ENCODE measurements at regions not wholly inside any gene's neighbourhood (a gene's known extent, or its start where the extent isn't known, plus 50 kb on each side); places are given as distances from the start of the nearest gene placed in this dataset.
"Not testable (repeated sequence)": the region's sequence is repeated elsewhere in the genome, so short reads cannot be mapped to it uniquely, and the experiment has no call there.

DNA sequence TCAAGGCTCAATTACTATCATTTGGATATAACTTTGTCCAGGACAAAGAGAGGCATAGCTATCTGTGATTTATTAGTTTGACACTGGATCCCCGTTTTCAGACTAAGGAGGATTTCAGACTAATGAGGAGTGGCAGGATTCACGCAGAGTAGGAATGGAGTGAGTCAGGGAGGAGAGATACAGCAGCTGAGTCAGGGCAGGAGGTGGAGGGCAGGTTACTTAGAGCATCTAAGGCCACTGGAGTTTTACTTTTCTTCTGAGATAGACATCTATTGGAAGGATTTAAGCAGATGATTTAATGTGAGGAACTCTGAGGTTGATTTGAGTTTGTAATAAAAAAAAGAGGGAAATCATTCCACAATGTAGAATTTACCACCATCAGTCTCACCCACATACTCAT is 110.6 kb downstream of the RPIA start:
- not testable (repeated sequence) for ATAC-seq (replicated peaks); H3K36me3 Mint-ChIP-seq (ENCODE audit: low read depth); H3K4me3 Mint-ChIP-seq; H3K27ac Mint-ChIP-seq; H3K9me3 Mint-ChIP-seq; H3K4me1 Mint-ChIP-seq
- H3K27me3 Mint-ChIP-seq: peaks cover 21% of the 10 kb centered on the region

- H3K4me1 Mint-ChIP-seq: no peaks in the 10 kb centered on the region
These were observed 115.9 kb downstream of the RPIA start for GRCh38 chr2:88807237-88807962.

DNA sequence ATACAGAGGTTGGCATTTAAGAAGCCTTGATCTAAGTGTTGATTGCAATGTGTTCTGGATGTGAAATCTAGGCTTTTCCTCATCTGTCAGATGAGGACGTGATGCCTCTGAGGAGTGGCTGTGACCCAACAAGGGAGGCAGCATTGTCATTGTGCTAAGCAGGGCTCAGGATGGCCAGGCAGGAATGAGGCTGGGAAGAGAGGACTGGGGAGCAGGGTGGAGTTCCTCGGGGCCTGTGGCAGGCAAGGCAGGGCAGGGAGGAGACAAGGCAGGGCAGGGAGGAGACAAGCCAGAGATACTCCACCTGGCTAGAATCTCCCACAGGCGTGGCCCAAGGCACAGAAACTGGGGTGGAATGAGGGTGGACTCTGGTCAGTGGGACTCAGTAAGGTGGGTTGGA is 116.6 kb downstream of the RPIA start:
- no peaks in the 10 kb centered on the region for H3K9me3 Mint-ChIP-seq
- no peaks in the 10 kb centered on the region for H3K36me3 Mint-ChIP-seq (ENCODE audit: low read depth)
- no peaks in the 10 kb centered on the region for H3K4me1 Mint-ChIP-seq
- H3K27ac Mint-ChIP-seq: no peak overlapping the region
- no peak overlapping the region for H3K4me3 Mint-ChIP-seq
- ATAC-seq (replicated peaks): no peak
- peaks cover 12% of the 10 kb centered on the region for H3K27me3 Mint-ChIP-seq

More at GRCh38 chr2:88807237-88807962, 115.9 kb downstream of the RPIA start:
- Mint-ChIP-seq H3K27me3 (peaks cover 12% of the 10 kb centered on the region), H3K36me3 (ENCODE audit: low read depth) (no peaks in the 10 kb centered on the region), H3K27ac (no peak overlapping the region), H3K4me3 (no peak overlapping the region), H3K9me3 (no peaks in the 10 kb centered on the region)
- ATAC-seq (replicated peaks): no peak

DNA sequence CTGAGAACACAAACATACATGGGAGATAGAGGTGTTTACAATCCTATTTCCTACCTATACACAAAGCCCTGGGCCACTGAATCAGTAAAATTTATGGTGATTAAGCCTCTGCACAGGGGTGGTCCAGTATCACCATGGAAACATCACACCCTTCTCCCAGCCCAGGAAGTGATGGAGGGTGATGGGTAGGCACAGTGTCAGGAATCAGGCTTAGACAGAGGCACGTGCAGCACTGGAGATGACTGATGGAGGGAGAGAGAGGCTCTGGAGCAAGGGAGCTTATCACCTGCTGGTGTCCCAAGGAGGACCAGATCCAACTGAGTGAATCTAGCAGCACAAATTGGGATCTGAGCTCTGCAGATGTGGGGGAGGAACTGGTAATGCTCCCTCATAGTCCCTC is 117.2 kb downstream of the RPIA start:
- no peaks in the 10 kb centered on the region for H3K4me1 Mint-ChIP-seq
- H3K36me3 Mint-ChIP-seq (ENCODE audit: low read depth): no peaks in the 10 kb centered on the region
- no peak for ATAC-seq (replicated peaks)
- H3K4me3 Mint-ChIP-seq: no peak overlapping the region
- peaks cover 16% of the 10 kb centered on the region for H3K27me3 Mint-ChIP-seq
- peaks cover 4% of the 10 kb centered on the region for H3K9me3 Mint-ChIP-seq
- H3K27ac Mint-ChIP-seq: no peak overlapping the region

DNA sequence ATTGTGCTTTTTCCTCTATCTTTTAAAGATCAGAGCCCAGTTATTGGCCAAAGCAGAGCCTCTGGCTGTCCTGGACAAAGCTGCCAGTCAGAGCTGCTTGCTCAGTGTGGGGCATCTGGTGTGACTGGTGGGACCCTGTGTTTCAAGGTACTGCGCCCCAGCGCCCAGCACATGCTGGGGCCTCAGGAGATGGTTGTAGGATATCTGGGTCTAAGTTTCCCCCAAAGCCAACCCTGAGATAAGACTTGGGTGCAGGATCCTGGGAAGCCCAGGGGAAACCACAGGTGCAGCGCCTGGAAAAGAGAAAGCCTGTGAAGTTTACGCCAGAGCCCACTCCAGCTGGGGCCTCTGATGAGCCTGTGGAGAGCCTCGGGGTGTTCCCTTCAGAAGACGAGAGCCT is 117.7 kb downstream of the RPIA start:
- Mint-ChIP-seq H3K4me1 (no peaks in the 10 kb centered on the region), H3K9me3 (peaks cover 6% of the 10 kb centered on the region), H3K27ac (no peak overlapping the region), H3K36me3 (ENCODE audit: low read depth) (no peaks in the 10 kb centered on the region), H3K27me3 (peaks cover 16% of the 10 kb centered on the region), H3K4me3 (no peak overlapping the region)
- no peak for ATAC-seq (replicated peaks)

GRCh38 chr2:88810017-88810416 is 118.5 kb downstream of the RPIA start:
- H3K27ac Mint-ChIP-seq: no peak overlapping the region
- peaks cover 10% of the 10 kb centered on the region for H3K9me3 Mint-ChIP-seq
- no peak overlapping the region for H3K4me3 Mint-ChIP-seq
- H3K4me1 Mint-ChIP-seq: no peaks in the 10 kb centered on the region
- H3K27me3 Mint-ChIP-seq: peaks cover 16% of the 10 kb centered on the region
- no peak for ATAC-seq (replicated peaks)
- H3K36me3 Mint-ChIP-seq (ENCODE audit: low read depth): no peaks in the 10 kb centered on the region

GRCh38 chr2:88810488-88810887 is 119.0 kb downstream of the RPIA start:
- H3K4me3 Mint-ChIP-seq: no peak overlapping the region
- peaks cover 16% of the 10 kb centered on the region for H3K27me3 Mint-ChIP-seq
- H3K9me3 Mint-ChIP-seq: peaks cover 15% of the 10 kb centered on the region
- H3K36me3 Mint-ChIP-seq (ENCODE audit: low read depth): no peaks in the 10 kb centered on the region
- H3K4me1 Mint-ChIP-seq: no peaks in the 10 kb centered on the region
- no peak for ATAC-seq (replicated peaks)
- H3K27ac Mint-ChIP-seq: no peak overlapping the region

GRCh38 chr2:88811233-88811632 is 119.8 kb downstream of the RPIA start:
- Mint-ChIP-seq H3K4me3 (no peak overlapping the region), H3K27ac (no peak overlapping the region), H3K36me3 (ENCODE audit: low read depth) (no peaks in the 10 kb centered on the region), H3K4me1 (no peaks in the 10 kb centered on the region), H3K9me3 (peaks cover 17% of the 10 kb centered on the region), H3K27me3 (peaks cover 12% of the 10 kb centered on the region)
- no peak for ATAC-seq (replicated peaks)

GRCh38 chr2:88811681-88812080 is 120.2 kb downstream of the RPIA start:
- H3K4me1 Mint-ChIP-seq: no peaks in the 10 kb centered on the region
- no peaks in the 10 kb centered on the region for H3K36me3 Mint-ChIP-seq (ENCODE audit: low read depth)
- no peak for ATAC-seq (replicated peaks)
- H3K4me3 Mint-ChIP-seq: no peak overlapping the region
- peaks cover 12% of the 10 kb centered on the region for H3K27me3 Mint-ChIP-seq
- H3K9me3 Mint-ChIP-seq: peaks cover 17% of the 10 kb centered on the region
- no peak overlapping the region for H3K27ac Mint-ChIP-seq

DNA sequence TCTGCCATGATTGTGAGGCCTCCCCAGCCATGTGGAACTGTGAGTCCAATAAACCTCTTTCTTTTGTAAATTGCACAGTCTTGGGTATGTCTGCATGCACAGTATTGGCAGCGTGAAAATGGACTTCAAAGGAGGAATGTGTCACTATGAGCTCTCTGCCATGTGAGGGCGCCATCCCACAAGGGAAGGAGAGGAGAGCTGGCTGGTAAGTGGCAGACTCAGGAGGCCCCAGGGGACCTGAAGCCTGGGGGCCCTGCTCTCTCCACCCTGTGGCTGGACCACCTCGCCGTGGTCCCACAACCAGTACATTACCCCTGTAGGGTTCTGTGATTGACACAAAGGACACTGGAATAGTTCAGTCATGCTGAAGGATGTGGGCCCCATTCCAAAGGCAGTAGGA is 122.1 kb downstream of the RPIA start:
- no peaks in the 10 kb centered on the region for H3K36me3 Mint-ChIP-seq (ENCODE audit: low read depth)
- no peak overlapping the region for H3K4me3 Mint-ChIP-seq
- ATAC-seq (replicated peaks): no peak
- H3K27ac Mint-ChIP-seq: no peak overlapping the region
- H3K27me3 Mint-ChIP-seq: peaks cover 8% of the 10 kb centered on the region
- peaks cover 17% of the 10 kb centered on the region for H3K9me3 Mint-ChIP-seq
- no peaks in the 10 kb centered on the region for H3K4me1 Mint-ChIP-seq

GRCh38 chr2:88815282-88815681 is 123.8 kb downstream of the RPIA start:
- ATAC-seq (replicated peaks): no peak
- H3K4me3 Mint-ChIP-seq: no peak overlapping the region
- H3K4me1 Mint-ChIP-seq: no peaks in the 10 kb centered on the region
- peaks cover 8% of the 10 kb centered on the region for H3K27me3 Mint-ChIP-seq
- H3K36me3 Mint-ChIP-seq (ENCODE audit: low read depth): no peaks in the 10 kb centered on the region
- H3K9me3 Mint-ChIP-seq: peaks cover 17% of the 10 kb centered on the region
- no peak overlapping the region for H3K27ac Mint-ChIP-seq

DNA sequence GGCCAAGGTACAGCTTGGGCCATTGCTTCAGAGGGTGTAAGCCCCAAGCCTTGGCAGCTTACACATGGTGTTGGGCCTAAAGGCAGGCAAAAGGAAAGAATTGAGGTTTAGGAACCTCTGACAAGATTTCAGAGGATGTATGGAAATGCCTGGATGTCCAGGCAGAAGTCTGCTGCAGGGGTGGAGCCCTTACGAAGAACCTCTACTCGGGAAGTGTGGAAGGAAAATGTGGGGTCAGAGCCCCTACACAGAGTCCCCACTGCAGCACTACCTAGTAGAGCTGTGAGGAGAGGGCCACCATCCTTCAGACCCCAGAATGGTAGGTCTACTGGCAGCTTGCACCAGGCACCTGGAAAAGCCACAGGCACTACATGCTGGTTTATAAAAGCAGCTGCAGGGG is 124.2 kb downstream of the RPIA start:
- H3K4me3 Mint-ChIP-seq: no peak overlapping the region
- H3K27ac Mint-ChIP-seq: no peak overlapping the region
- H3K36me3 Mint-ChIP-seq (ENCODE audit: low read depth): no peaks in the 10 kb centered on the region
- H3K27me3 Mint-ChIP-seq: peaks cover 10% of the 10 kb centered on the region
- H3K9me3 Mint-ChIP-seq: peaks cover 17% of the 10 kb centered on the region
- H3K4me1 Mint-ChIP-seq: no peaks in the 10 kb centered on the region
- no peak for ATAC-seq (replicated peaks)

- Mint-ChIP-seq H3K4me3 (no peak overlapping the region), H3K4me1 (no peaks in the 10 kb centered on the region), H3K36me3 (ENCODE audit: low read depth) (no peaks in the 10 kb centered on the region), H3K9me3 (peaks cover 16% of the 10 kb centered on the region), H3K27ac (no peak overlapping the region), H3K27me3 (peaks cover 6% of the 10 kb centered on the region)
- no peak for ATAC-seq (replicated peaks)
These were observed 126.9 kb downstream of the RPIA start for GRCh38 chr2:88818381-88818780.

- peaks cover 26% of the 10 kb centered on the region for H3K27me3 Mint-ChIP-seq
- H3K4me3 Mint-ChIP-seq: no peak overlapping the region
- ATAC-seq (replicated peaks): no peak
- no peaks in the 10 kb centered on the region for H3K4me1 Mint-ChIP-seq
- no peaks in the 10 kb centered on the region for H3K36me3 Mint-ChIP-seq (ENCODE audit: low read depth)
- no peaks in the 10 kb centered on the region for H3K9me3 Mint-ChIP-seq
- no peak overlapping the region for H3K27ac Mint-ChIP-seq
These were observed 133.5 kb downstream of the RPIA start for GRCh38 chr2:88824951-88825350.

- Mint-ChIP-seq H3K27ac (no peak overlapping the region), H3K4me1 (no peaks in the 10 kb centered on the region), H3K9me3 (no peaks in the 10 kb centered on the region), H3K36me3 (ENCODE audit: low read depth) (no peaks in the 10 kb centered on the region), H3K27me3 (peaks cover 23% of the 10 kb centered on the region), H3K4me3 (no peak overlapping the region)
- no peak for ATAC-seq (replicated peaks)
These were observed 134.9 kb downstream of the RPIA start for GRCh38 chr2:88826399-88826798.

DNA sequence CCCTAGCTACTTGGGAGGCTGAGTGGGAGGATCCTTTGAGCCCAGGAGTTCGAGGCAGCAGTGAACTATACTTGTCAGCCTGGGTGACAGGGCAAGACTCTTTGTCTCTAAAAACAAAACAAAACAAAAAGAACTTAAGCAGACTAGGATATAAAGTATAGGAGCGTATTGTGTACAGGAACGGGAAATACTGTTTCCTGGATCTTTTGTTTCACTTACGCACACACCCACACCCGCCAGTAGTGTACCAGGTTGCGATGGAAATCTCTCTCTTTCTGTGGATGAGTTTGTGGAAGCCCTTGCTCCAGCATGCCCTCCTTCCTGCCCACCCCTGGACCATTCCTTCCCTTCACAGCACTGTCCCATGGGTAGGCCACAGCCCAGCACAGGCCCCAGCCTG is 136.3 kb downstream of the RPIA start:
- Mint-ChIP-seq H3K36me3 (ENCODE audit: low read depth) (no peaks in the 10 kb centered on the region), H3K27ac (no peak overlapping the region), H3K27me3 (peaks cover 25% of the 10 kb centered on the region), H3K9me3 (no peaks in the 10 kb centered on the region), H3K4me1 (no peaks in the 10 kb centered on the region), H3K4me3 (no peak overlapping the region)
- ATAC-seq (replicated peaks): no peak
